A549 (cell line): ENCODE measurements at regions not wholly inside any gene's neighbourhood (a gene's known extent, or its start where the extent isn't known, plus 50 kb on each side); places are given as distances from the start of the nearest gene placed in this dataset.

Source experiments
- GATA3 ChIP-seq: IDR thresholded peaks from 2 replicates; pipeline ENCODE4 v1.6.1; 2012; ENCODE audit warnings: borderline replicate concordance
- KDM1A ChIP-seq: fragments of 200-600 bp; sonication (generic); IDR thresholded peaks from 2 replicates; pipeline ENCODE4 v1.6.1; 2016; ENCODE audit warnings: low read depth, mild to moderate bottlenecking
- KDM5A ChIP-seq: fragments of 200-600 bp; sonication (generic); IDR thresholded peaks from 2 replicates; pipeline ENCODE4 v1.6.1; 2016; ENCODE audit warnings: antibody characterized with exemption, mild to moderate bottlenecking
- MAFK ChIP-seq: fragments of 450-650 bp; IDR thresholded peaks from 2 replicates; pipeline ENCODE4 v1.6.1; 2014; ENCODE audit not compliant: partially characterized antibody
- POLR2A ChIP-seq: IDR thresholded peaks from 2 replicates; pipeline ENCODE4 v1.6.1; 2012; ENCODE audit warnings: mild to moderate bottlenecking, low read length
- ZFP36 ChIP-seq: fragments of 450-650 bp; IDR thresholded peaks from 2 replicates; pipeline ENCODE4 v1.6.1; 2014; ENCODE audit warnings: borderline replicate concordance; ENCODE audit not compliant: partially characterized antibody
- TF ChIP-seq, protein P1 (sequence below): IDR thresholded peaks from 2 replicates; pipeline ENCODE4 v1.6.1; 2012
- TF ChIP-seq, protein P2 (sequence below): fragments of >200 bp; sonication (Bioruptor Twin); formaldehyde crosslinking; IDR thresholded peaks from 3 replicates; pipeline ENCODE4 v1.5.1; 2016
- TF ChIP-seq, protein P3 (sequence below): fragments of 200-600 bp; sonication (generic); IDR thresholded peaks from 2 replicates; pipeline ENCODE4 v1.6.1; 2016; ENCODE audit warnings: antibody characterized with exemption, mild to moderate bottlenecking, moderate library complexity
- TF ChIP-seq, protein P4 (sequence below): fragments of 450-650 bp; IDR thresholded peaks from 2 replicates; pipeline ENCODE4 v1.6.1; 2014; ENCODE audit warnings: antibody characterized with exemption

DNA sequence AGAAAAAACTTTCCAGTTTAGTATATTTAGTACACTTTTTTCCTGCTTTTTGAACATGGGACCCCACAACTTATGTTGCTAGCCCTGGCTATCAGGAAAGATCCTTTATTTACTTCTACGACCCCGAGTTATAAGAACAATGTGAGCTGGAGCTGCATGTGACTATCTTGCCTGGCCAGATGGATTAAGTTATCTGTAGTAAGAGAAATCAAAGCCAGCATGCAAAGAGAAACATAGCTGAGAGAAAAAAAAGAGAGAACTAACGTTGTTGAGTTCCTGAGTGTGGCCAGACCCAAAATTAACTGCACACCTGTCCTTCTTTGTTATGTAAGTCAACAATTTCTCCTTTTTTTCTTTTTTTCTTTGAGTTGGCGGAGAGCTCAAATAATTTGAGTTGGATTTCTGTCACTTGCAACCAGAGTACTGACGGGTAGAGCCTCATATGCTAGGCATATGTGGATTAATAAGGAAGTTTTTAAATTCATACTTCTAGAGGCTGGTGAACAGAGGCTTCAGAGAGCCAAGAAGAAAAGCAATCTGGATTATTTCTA is 219.5 kb downstream of the HACE1 start:
- TF ChIP-seq, protein P1, sequence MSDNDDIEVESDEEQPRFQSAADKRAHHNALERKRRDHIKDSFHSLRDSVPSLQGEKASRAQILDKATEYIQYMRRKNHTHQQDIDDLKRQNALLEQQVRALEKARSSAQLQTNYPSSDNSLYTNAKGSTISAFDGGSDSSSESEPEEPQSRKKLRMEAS, result no peak
- TF ChIP-seq, protein P2, sequence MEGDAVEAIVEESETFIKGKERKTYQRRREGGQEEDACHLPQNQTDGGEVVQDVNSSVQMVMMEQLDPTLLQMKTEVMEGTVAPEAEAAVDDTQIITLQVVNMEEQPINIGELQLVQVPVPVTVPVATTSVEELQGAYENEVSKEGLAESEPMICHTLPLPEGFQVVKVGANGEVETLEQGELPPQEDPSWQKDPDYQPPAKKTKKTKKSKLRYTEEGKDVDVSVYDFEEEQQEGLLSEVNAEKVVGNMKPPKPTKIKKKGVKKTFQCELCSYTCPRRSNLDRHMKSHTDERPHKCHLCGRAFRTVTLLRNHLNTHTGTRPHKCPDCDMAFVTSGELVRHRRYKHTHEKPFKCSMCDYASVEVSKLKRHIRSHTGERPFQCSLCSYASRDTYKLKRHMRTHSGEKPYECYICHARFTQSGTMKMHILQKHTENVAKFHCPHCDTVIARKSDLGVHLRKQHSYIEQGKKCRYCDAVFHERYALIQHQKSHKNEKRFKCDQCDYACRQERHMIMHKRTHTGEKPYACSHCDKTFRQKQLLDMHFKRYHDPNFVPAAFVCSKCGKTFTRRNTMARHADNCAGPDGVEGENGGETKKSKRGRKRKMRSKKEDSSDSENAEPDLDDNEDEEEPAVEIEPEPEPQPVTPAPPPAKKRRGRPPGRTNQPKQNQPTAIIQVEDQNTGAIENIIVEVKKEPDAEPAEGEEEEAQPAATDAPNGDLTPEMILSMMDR, result no peak
- TF ChIP-seq GATA3, result no peak
- no peak for TF ChIP-seq KDM5A
- TF ChIP-seq, protein P3, sequence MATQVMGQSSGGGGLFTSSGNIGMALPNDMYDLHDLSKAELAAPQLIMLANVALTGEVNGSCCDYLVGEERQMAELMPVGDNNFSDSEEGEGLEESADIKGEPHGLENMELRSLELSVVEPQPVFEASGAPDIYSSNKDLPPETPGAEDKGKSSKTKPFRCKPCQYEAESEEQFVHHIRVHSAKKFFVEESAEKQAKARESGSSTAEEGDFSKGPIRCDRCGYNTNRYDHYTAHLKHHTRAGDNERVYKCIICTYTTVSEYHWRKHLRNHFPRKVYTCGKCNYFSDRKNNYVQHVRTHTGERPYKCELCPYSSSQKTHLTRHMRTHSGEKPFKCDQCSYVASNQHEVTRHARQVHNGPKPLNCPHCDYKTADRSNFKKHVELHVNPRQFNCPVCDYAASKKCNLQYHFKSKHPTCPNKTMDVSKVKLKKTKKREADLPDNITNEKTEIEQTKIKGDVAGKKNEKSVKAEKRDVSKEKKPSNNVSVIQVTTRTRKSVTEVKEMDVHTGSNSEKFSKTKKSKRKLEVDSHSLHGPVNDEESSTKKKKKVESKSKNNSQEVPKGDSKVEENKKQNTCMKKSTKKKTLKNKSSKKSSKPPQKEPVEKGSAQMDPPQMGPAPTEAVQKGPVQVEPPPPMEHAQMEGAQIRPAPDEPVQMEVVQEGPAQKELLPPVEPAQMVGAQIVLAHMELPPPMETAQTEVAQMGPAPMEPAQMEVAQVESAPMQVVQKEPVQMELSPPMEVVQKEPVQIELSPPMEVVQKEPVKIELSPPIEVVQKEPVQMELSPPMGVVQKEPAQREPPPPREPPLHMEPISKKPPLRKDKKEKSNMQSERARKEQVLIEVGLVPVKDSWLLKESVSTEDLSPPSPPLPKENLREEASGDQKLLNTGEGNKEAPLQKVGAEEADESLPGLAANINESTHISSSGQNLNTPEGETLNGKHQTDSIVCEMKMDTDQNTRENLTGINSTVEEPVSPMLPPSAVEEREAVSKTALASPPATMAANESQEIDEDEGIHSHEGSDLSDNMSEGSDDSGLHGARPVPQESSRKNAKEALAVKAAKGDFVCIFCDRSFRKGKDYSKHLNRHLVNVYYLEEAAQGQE, result no peak
- TF ChIP-seq MAFK, result no peak
- TF ChIP-seq ZFP36, result no peak
- TF ChIP-seq, protein P4, sequence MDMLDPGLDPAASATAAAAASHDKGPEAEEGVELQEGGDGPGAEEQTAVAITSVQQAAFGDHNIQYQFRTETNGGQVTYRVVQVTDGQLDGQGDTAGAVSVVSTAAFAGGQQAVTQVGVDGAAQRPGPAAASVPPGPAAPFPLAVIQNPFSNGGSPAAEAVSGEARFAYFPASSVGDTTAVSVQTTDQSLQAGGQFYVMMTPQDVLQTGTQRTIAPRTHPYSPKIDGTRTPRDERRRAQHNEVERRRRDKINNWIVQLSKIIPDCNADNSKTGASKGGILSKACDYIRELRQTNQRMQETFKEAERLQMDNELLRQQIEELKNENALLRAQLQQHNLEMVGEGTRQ, result no peak
- no peak for TF ChIP-seq POLR2A
- TF ChIP-seq KDM1A, result no peak
